RWPE1 (cell line): ENCODE measurements at regions not wholly inside any gene's neighbourhood (a gene's known extent, or its start where the extent isn't known, plus 50 kb on each side); places are given as distances from the start of the nearest gene placed in this dataset.

Experiments used
- CTCF ChIA-PET: fragments of 350-600 bp; sonication (Branson Sonifier 250); formaldehyde crosslinking; extraction: SDS; loops from one replicate; lab custom pipeline; 2021; lab: Yijun Ruan, JAX
- POLR2A ChIA-PET: fragments of 400-600 bp; formaldehyde crosslinking; extraction: SDS; loops from one replicate; lab custom pipeline; 2020; ENCODE audit warnings: antibody characterized with exemption; ENCODE audit not compliant: low non-redundant PET; lab: Yijun Ruan, JAX
- DNase-seq: peaks from one replicate; pipeline ENCODE4 v3.0.0; 2012; ENCODE audit warnings: low spot score
- H3K27ac ChIP-seq: fragments of 450-650 bp; 2 replicates; pipeline ENCODE4 v1.5.1; 2017
- CTCF ChIP-seq: fragments of 450-650 bp; conservative IDR thresholded peaks from 2 replicates; pipeline ENCODE4 v1.5.1; 2017; ENCODE audit warnings: low read depth, mild to moderate bottlenecking

GRCh38 chr5:73370640-73371583, 77.7 kb downstream of the FOXD1 start:
- H3K27ac ChIP-seq: peak overlapping the region; percentile 84
- TF ChIP-seq CTCF: no peak
- POLR2A ChIA-PET: no interaction called here
- DNase-seq: peak; percentile 97
- CTCF ChIA-PET: interaction anchor here (0.5 to 0.9 kb wide), 3 partner anchors 48 to 728 kb away, joined by 3 read pairs; no protein-coding TSS in a partner anchor

GRCh38 chr5:73370095-73370494, 78.5 kb downstream of the FOXD1 start:
- no peak for TF ChIP-seq CTCF
- DNase-seq: no peak
- ChIA-PET POLR2A (no interaction called here), CTCF (no interaction called here)
- peak overlapping the region; percentile 84; the same call in 1 of the 2 replicates for H3K27ac ChIP-seq

DNA sequence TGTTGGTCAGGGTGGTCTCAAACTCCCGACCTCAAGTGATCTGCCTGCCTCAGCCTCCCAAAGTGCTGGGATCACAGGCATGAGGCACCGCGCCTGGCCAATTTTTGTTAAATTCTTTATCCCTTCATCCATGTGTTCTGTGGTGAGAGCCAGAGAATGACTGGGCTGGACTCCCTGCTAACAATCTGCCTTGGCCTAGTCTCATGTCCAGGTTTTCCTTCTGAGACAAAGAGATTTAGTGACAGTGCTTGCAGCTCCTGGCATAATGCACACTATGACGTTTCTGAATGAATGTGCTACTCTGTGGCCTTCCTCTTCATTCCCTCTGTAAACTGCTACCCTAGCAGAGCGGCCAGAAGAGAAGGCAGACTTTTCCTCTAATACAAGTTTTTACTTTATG, 79.3 kb downstream of the FOXD1 start:
- CTCF ChIA-PET: no interaction called here
- no peak overlapping the region for H3K27ac ChIP-seq

GRCh38 chr5:73367650-73368049, 80.9 kb downstream of the FOXD1 start:
- TF ChIP-seq CTCF: no peak
- DNase-seq: no peak
- ChIA-PET CTCF (interaction anchor here (0.6 kb wide), 1 partner anchor 9 kb away, joined by 3 read pairs; no protein-coding TSS in a partner anchor), POLR2A (no interaction called here)
- no peak overlapping the region for H3K27ac ChIP-seq

More for the DNA sequence above, 79.3 kb downstream of the FOXD1 start:
- POLR2A ChIA-PET: no interaction called here
- TF ChIP-seq CTCF: no peak
- no peak for DNase-seq

GRCh38 chr5:73365990-73366667, 82.4 kb downstream of the FOXD1 start:
- POLR2A ChIA-PET: interaction anchor here (1.6 kb wide), 1 partner anchor 82 kb away, joined by 4 read pairs; the partner anchor contains the start of gene FOXD1
- H3K27ac ChIP-seq: no peak overlapping the region
- no peak for TF ChIP-seq CTCF
- DNase-seq: no peak
- CTCF ChIA-PET: interaction anchor here (0.9 to 1.2 kb wide), 2 partner anchors 19 to 85 kb away, joined by 3 to 6 read pairs; no protein-coding TSS in a partner anchor

DNA sequence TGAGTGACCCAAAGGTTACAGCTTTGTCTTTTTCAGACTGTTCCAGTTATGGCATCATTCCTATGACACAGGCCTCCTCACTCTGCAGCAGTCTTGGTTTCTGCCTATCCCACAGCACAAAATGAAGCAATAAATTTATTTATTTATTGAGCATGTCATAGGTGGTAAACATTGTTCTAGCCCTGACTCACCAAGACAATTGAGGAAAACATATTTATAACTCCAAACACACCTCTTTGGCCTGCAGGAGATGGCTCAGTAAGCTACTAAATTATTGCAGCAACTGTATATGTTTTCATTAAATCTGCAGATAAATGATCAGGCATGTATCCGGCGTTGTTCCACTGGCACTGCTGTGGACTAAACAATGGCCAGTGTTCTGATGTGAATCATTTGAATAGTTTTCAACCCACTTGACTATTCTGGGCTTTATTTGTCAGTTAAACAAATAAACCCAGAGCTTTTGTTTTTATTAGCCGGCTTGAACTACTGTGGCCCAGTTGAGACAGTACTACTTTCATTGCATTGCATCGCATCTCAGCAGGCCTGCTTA, 83.2 kb downstream of the FOXD1 start:
- CTCF ChIA-PET: interaction anchor here (0.9 to 2.2 kb wide), 4 partner anchors 18 to 149 kb away, joined by 3 to 11 read pairs (median 4); no protein-coding TSS in a partner anchor
- TF ChIP-seq CTCF: no peak
- POLR2A ChIA-PET: interaction anchor here (1.6 kb wide), 1 partner anchor 83 kb away, joined by 4 read pairs; the partner anchor contains the start of gene FOXD1
- peak; percentile 52 for DNase-seq
- no peak overlapping the region for H3K27ac ChIP-seq
